SK-N-SH treated with all-trans-retinoic acid at 6 μM for 48 hours (cell line): ENCODE measurements at regions not wholly inside any gene's neighbourhood (a gene's known extent, or its start where the extent isn't known, plus 50 kb on each side); places are given as distances from the start of the nearest gene placed in this dataset.

Experiments used
- ATAC-seq: fragments of 200-7000 bp; cut with Tn5 transposase; 3 replicates; pipeline ENCODE4 v1.9.1; 2020; ENCODE audit warnings: mild to moderate bottlenecking, moderate library complexity
- ARNTL ChIP-seq: fragments of 450-650 bp; formaldehyde crosslinking; IDR thresholded peaks from 2 replicates; pipeline ENCODE4 v1.5.0; 2020; ENCODE audit warnings: low read depth, mild to moderate bottlenecking, moderate library complexity, borderline replicate concordance
- BACH2 ChIP-seq: fragments of 250-450 bp; sonication (Bioruptor Pico); IDR thresholded peaks from 2 replicates; pipeline ENCODE4 v1.9.0; 2021; ENCODE audit warnings: mild to moderate bottlenecking, borderline replicate concordance
- CSDC2 ChIP-seq: fragments of 250-450 bp; sonication (Bioruptor Pico); IDR thresholded peaks from 2 replicates; pipeline ENCODE4 v1.5.0; 2020; ENCODE audit warnings: mild to moderate bottlenecking, moderate library complexity
- ESRRG ChIP-seq: fragments of 250-450 bp; sonication (Bioruptor Pico); IDR thresholded peaks from 2 replicates; pipeline ENCODE4 v1.6.1; 2021; ENCODE audit warnings: mild to moderate bottlenecking
- GLIS3 ChIP-seq: fragments of 250-450 bp; sonication (Bioruptor Pico); IDR thresholded peaks from 2 replicates; pipeline ENCODE4 v1.5.0; 2020; ENCODE audit warnings: mild to moderate bottlenecking, moderate library complexity
- ISL1 ChIP-seq: fragments of 250-450 bp; sonication (Bioruptor Pico); IDR thresholded peaks from 2 replicates; pipeline ENCODE4 v2.1.2; 2022; ENCODE audit warnings: mild to moderate bottlenecking, moderate library complexity
- OSR1 ChIP-seq: fragments of 250-450 bp; sonication (Bioruptor Pico); IDR thresholded peaks from 2 replicates; pipeline ENCODE4 v1.8.0; 2022; ENCODE audit warnings: moderate library complexity, mild to moderate bottlenecking, inconsistent platforms
- PPARA ChIP-seq: fragments of 250-450 bp; sonication (Bioruptor Pico); IDR thresholded peaks from 2 replicates; pipeline ENCODE4 v1.5.0; 2020; ENCODE audit warnings: mild to moderate bottlenecking, borderline replicate concordance
- RARB ChIP-seq: fragments of 250-450 bp; sonication (Bioruptor Pico); IDR thresholded peaks from 2 replicates; pipeline ENCODE4 v1.8.0; 2021; ENCODE audit warnings: mild to moderate bottlenecking, moderate library complexity
- SNAI2 ChIP-seq: fragments of 250-450 bp; sonication (Bioruptor Pico); IDR thresholded peaks from 2 replicates; pipeline ENCODE4 v1.5.0; 2020; ENCODE audit warnings: mild to moderate bottlenecking, moderate library complexity
- TCF4 ChIP-seq: fragments of 250-450 bp; sonication (Bioruptor Pico); IDR thresholded peaks from 2 replicates; pipeline ENCODE4 v1.8.0; 2021; ENCODE audit warnings: mild to moderate bottlenecking, moderate library complexity, borderline replicate concordance
- TOX ChIP-seq: fragments of 250-450 bp; sonication (Bioruptor Pico); IDR thresholded peaks from 2 replicates; pipeline ENCODE4 v1.8.0; 2021; ENCODE audit warnings: mild to moderate bottlenecking, moderate library complexity, borderline replicate concordance
- ZFP3 ChIP-seq: fragments of 250-450 bp; sonication (Bioruptor Pico); IDR thresholded peaks from 2 replicates; pipeline ENCODE4 v1.5.0; 2020; ENCODE audit warnings: mild to moderate bottlenecking, moderate library complexity
- ZFP30 ChIP-seq: fragments of 450-650 bp; formaldehyde crosslinking; IDR thresholded peaks from 2 replicates; pipeline ENCODE4 v1.5.0; 2022; ENCODE audit warnings: mild to moderate bottlenecking, moderate library complexity
- ZNF565 ChIP-seq: fragments of 450-650 bp; formaldehyde crosslinking; conservative IDR thresholded peaks from 2 replicates; pipeline ENCODE4 v1.5.0; 2020; ENCODE audit warnings: low read depth, mild to moderate bottlenecking, moderate library complexity
- ZNF70 ChIP-seq: fragments of 450-650 bp; formaldehyde crosslinking; IDR thresholded peaks from 2 replicates; pipeline ENCODE4 v1.5.0; 2020; ENCODE audit warnings: mild to moderate bottlenecking, moderate library complexity
- ZNF8 ChIP-seq: fragments of 450-650 bp; formaldehyde crosslinking; IDR thresholded peaks from 2 replicates; pipeline ENCODE4 v1.5.0; 2020; ENCODE audit warnings: mild to moderate bottlenecking, moderate library complexity
- TF ChIP-seq, protein P1 (sequence below): fragments of 250-450 bp; sonication (Bioruptor Pico); IDR thresholded peaks from 2 replicates; pipeline ENCODE4 v1.5.1; 2021; ENCODE audit warnings: mild to moderate bottlenecking, moderate library complexity
- TF ChIP-seq, protein P2 (sequence below): fragments of 250-450 bp; sonication (Bioruptor Pico); IDR thresholded peaks from 2 replicates; pipeline ENCODE4 v1.5.0; 2020; ENCODE audit warnings: mild to moderate bottlenecking, moderate library complexity
- TF ChIP-seq, protein P3 (sequence below): fragments of 250-450 bp; sonication (Bioruptor Pico); IDR thresholded peaks from 2 replicates; pipeline ENCODE4 v1.8.0; 2021; ENCODE audit warnings: low read depth, mild to moderate bottlenecking, moderate library complexity, borderline replicate concordance
- TF ChIP-seq, protein P4 (sequence below): fragments of 250-450 bp; sonication (Bioruptor Pico); IDR thresholded peaks from 2 replicates; pipeline ENCODE4 v1.8.0; 2020; ENCODE audit warnings: mild to moderate bottlenecking, moderate library complexity, borderline replicate concordance
- TF ChIP-seq, protein P5 (sequence below): fragments of 250-450 bp; sonication (Bioruptor Pico); IDR thresholded peaks from 2 replicates; pipeline ENCODE4 v1.5.1; 2020; ENCODE audit warnings: low read depth, mild to moderate bottlenecking, moderate library complexity

- TF ChIP-seq, protein P1, sequence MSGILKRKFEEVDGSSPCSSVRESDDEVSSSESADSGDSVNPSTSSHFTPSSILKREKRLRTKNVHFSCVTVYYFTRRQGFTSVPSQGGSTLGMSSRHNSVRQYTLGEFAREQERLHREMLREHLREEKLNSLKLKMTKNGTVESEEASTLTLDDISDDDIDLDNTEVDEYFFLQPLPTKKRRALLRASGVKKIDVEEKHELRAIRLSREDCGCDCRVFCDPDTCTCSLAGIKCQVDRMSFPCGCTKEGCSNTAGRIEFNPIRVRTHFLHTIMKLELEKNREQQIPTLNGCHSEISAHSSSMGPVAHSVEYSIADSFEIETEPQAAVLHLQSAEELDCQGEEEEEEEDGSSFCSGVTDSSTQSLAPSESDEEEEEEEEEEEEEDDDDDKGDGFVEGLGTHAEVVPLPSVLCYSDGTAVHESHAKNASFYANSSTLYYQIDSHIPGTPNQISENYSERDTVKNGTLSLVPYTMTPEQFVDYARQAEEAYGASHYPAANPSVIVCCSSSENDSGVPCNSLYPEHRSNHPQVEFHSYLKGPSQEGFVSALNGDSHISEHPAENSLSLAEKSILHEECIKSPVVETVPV (CRISPR knock-in tag) = no peak
- TF ChIP-seq TOX (CRISPR knock-in tag) (no peak), TCF4 (CRISPR knock-in tag) (no peak), GLIS3 (no peak), ZNF70 (CRISPR knock-in tag) (no peak), BACH2 (CRISPR knock-in tag) (no peak), CSDC2 (CRISPR knock-in tag) (no peak), OSR1 (CRISPR knock-in tag) (no peak), ARNTL (CRISPR knock-in tag) (no peak), RARB (no peak), ZFP3 (CRISPR knock-in tag) (no peak), ESRRG (CRISPR knock-in tag) (no peak), ZNF8 (CRISPR knock-in tag) (no peak), ISL1 (CRISPR knock-in tag) (no peak)
- TF ChIP-seq, protein P2, sequence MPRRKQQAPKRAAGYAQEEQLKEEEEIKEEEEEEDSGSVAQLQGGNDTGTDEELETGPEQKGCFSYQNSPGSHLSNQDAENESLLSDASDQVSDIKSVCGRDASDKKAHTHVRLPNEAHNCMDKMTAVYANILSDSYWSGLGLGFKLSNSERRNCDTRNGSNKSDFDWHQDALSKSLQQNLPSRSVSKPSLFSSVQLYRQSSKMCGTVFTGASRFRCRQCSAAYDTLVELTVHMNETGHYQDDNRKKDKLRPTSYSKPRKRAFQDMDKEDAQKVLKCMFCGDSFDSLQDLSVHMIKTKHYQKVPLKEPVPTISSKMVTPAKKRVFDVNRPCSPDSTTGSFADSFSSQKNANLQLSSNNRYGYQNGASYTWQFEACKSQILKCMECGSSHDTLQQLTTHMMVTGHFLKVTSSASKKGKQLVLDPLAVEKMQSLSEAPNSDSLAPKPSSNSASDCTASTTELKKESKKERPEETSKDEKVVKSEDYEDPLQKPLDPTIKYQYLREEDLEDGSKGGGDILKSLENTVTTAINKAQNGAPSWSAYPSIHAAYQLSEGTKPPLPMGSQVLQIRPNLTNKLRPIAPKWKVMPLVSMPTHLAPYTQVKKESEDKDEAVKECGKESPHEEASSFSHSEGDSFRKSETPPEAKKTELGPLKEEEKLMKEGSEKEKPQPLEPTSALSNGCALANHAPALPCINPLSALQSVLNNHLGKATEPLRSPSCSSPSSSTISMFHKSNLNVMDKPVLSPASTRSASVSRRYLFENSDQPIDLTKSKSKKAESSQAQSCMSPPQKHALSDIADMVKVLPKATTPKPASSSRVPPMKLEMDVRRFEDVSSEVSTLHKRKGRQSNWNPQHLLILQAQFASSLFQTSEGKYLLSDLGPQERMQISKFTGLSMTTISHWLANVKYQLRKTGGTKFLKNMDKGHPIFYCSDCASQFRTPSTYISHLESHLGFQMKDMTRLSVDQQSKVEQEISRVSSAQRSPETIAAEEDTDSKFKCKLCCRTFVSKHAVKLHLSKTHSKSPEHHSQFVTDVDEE (CRISPR knock-in tag) = no peak
- TF ChIP-seq, protein P3, sequence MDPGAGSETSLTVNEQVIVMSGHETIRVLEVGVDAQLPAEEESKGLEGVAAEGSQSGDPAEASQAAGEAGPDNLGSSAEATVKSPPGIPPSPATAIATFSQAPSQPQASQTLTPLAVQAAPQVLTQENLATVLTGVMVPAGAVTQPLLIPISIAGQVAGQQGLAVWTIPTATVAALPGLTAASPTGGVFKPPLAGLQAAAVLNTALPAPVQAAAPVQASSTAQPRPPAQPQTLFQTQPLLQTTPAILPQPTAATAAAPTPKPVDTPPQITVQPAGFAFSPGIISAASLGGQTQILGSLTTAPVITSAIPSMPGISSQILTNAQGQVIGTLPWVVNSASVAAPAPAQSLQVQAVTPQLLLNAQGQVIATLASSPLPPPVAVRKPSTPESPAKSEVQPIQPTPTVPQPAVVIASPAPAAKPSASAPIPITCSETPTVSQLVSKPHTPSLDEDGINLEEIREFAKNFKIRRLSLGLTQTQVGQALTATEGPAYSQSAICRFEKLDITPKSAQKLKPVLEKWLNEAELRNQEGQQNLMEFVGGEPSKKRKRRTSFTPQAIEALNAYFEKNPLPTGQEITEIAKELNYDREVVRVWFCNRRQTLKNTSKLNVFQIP (CRISPR knock-in tag) = no peak
- ATAC-seq = no peak
Observed at GRCh38 chr1:91584309-91584708, 83.7 kb downstream of the CDC7 start.

DNA sequence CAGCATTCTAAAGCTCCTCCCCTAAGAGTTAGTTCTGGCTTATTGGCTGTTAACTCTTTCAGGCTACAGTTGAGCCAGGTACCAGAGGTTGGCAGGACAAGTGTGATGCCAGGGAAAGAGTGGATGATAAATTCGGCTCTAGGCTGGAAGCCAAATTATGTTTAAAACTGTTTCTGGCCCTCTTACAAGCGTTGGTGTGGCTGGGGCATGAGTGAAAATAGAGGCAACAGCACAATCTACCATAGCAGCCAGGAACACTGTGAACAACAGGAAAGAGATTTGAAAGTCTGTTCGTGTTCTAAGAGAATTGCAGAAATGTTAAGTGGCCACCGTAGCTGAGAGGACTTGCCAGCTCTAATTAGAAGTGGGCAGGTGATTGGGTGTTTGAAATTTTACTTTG, 84.2 kb downstream of the CDC7 start:
- TF ChIP-seq ZFP30 (CRISPR knock-in tag) (no peak), RARB (no peak), ZNF70 (CRISPR knock-in tag) (no peak), ZNF8 (CRISPR knock-in tag) (no peak), PPARA (CRISPR knock-in tag) (no peak), GLIS3 (no peak), ESRRG (CRISPR knock-in tag) (no peak), TCF4 (CRISPR knock-in tag) (no peak), ZNF565 (no peak), SNAI2 (CRISPR knock-in tag) (no peak), CSDC2 (CRISPR knock-in tag) (no peak), BACH2 (CRISPR knock-in tag) (no peak), ARNTL (CRISPR knock-in tag) (no peak), ISL1 (CRISPR knock-in tag) (no peak)
- TF ChIP-seq, protein P1 (CRISPR knock-in tag) = no peak
- TF ChIP-seq, protein P4, sequence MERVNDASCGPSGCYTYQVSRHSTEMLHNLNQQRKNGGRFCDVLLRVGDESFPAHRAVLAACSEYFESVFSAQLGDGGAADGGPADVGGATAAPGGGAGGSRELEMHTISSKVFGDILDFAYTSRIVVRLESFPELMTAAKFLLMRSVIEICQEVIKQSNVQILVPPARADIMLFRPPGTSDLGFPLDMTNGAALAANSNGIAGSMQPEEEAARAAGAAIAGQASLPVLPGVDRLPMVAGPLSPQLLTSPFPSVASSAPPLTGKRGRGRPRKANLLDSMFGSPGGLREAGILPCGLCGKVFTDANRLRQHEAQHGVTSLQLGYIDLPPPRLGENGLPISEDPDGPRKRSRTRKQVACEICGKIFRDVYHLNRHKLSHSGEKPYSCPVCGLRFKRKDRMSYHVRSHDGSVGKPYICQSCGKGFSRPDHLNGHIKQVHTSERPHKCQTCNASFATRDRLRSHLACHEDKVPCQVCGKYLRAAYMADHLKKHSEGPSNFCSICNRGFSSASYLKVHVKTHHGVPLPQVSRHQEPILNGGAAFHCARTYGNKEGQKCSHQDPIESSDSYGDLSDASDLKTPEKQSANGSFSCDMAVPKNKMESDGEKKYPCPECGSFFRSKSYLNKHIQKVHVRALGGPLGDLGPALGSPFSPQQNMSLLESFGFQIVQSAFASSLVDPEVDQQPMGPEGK = no peak
- TF ChIP-seq, protein P2 (CRISPR knock-in tag) = no peak
- TF ChIP-seq, protein P5, sequence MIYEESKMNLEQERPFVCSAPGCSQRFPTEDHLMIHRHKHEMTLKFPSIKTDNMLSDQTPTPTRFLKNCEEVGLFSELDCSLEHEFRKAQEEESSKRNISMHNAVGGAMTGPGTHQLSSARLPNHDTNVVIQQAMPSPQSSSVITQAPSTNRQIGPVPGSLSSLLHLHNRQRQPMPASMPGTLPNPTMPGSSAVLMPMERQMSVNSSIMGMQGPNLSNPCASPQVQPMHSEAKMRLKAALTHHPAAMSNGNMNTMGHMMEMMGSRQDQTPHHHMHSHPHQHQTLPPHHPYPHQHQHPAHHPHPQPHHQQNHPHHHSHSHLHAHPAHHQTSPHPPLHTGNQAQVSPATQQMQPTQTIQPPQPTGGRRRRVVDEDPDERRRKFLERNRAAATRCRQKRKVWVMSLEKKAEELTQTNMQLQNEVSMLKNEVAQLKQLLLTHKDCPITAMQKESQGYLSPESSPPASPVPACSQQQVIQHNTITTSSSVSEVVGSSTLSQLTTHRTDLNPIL = no peak

More for the DNA sequence above, 84.2 kb downstream of the CDC7 start:
- no peak for ATAC-seq
